ENCODE measurements at regions not wholly inside any gene's neighbourhood (a gene's known extent, or its start where the extent isn't known, plus 50 kb on each side); places are given as distances from the start of the nearest gene placed in this dataset.

DNA sequence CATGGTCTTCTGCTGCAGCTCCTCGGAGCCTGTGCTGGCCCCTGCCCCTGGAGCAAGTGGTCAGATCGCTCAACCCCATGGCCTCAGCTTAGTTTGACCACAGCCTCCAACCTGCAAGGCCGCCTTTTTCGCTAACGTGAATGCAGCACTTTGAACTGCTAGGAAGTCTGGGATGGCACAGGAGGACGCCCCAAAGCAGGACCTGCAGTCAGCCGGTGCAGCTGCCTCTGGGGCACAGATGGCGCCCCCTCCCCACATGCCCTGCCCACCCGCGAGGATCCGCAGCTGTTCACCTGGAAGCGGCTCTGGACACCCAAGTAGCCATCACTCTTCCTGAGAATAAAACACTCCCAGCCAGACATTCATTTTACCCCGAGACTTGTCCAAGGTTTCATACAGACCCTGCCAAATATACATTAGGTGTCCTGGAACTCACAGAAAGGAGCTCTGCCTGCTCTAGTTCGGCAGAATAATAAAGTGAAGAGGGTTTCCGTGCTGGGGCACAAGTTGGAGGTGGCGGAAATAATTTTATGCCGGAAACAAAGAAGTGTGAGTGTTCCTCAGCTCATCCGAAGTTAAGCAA, 510.1 kb downstream of the EIPR1 start:
- H3K4me3 ChIP-seq (ENCODE audit: low read depth, low read length) = no peak overlapping the region
- no peak for DNase-seq (ENCODE audit: low read depth)

GRCh38 chr2:2866459-2866858, 511.2 kb downstream of the EIPR1 start:
- no peak for DNase-seq (ENCODE audit: low read depth)
- no peak overlapping the region for H3K4me3 ChIP-seq (ENCODE audit: low read depth, low read length)

DNA sequence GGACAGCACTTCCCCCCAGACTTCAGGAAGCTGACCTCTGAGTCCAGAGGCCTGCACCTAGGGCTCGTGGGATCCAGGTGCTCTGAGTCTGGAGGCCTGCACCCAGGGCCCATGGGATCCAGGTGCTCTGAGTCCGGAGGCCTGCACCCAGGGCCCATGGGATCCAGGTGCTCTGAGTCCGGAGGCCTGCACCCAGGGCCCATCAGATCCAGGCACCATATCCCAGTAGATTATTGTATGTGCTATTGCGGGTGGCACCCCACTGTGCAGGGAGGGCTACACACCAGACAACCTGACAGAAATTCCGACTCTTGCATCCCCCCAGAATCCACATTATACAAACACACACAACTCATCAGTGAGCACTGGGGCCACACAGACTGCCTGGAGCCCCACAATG, 515.2 kb downstream of the EIPR1 start:
- no peak overlapping the region for H3K4me3 ChIP-seq (ENCODE audit: low read depth, low read length)
- no peak for DNase-seq (ENCODE audit: low read depth)

DNA sequence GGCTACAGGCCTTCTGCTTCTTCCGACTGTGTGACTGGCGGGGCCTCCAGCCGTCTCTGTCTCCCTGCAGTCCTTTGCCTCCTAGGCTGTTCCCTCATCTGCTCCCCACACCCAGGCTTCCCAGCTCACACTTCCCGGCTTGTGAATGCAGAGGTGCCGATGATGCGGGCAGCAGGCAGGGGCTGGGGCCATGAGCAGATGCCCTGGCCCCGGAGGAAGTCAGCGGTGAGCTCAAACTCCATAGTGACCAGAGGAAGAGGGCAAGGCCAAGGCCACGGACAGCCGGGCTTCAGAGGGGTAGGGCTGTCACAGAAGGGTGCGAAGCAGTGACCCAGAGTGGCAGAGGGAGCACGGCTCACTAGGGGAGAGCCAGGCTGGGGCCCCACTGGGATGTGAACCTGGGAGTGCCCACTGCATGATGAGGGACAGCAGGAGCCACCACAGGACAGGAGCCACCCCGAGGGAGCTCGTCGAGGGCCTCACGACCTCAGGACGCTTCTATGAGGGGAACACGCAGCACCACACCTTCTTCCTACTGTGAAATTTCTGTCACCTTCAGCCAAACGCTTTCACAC, 515.9 kb downstream of the EIPR1 start:
- DNase-seq (ENCODE audit: low read depth) = no peak
- H3K4me3 ChIP-seq (ENCODE audit: low read depth, low read length) = no peak overlapping the region

GRCh38 chr2:2860589-2861300, 516.9 kb downstream of the EIPR1 start:
- no peak for DNase-seq (ENCODE audit: low read depth)
- no peak overlapping the region for H3K4me3 ChIP-seq (ENCODE audit: low read depth, low read length)

GRCh38 chr2:2859732-2860131, 517.9 kb downstream of the EIPR1 start:
- no peak for DNase-seq (ENCODE audit: low read depth)
- no peak overlapping the region for H3K4me3 ChIP-seq (ENCODE audit: low read depth, low read length)

DNA sequence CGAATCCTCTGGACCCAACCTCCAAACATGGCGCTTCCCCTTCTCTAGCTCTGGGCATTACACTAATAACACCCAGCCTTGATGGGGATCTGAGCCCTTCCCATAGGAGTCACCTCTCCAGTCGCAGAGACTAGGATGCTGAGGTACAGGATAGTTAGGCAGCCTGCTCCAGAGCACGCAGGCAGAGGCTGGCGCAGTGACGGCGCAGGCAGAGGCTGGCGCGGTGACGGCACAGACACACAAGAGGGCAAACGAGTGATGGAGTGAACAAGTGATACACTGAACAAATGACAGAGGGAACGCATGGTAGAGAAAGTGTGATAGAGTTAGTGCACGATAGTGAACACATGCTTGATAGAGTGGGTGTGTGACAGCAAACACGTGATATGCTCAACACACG, 518.5 kb downstream of the EIPR1 start:
- H3K4me3 ChIP-seq (ENCODE audit: low read depth, low read length) = no peak overlapping the region
- DNase-seq (ENCODE audit: low read depth) = no peak

DNA sequence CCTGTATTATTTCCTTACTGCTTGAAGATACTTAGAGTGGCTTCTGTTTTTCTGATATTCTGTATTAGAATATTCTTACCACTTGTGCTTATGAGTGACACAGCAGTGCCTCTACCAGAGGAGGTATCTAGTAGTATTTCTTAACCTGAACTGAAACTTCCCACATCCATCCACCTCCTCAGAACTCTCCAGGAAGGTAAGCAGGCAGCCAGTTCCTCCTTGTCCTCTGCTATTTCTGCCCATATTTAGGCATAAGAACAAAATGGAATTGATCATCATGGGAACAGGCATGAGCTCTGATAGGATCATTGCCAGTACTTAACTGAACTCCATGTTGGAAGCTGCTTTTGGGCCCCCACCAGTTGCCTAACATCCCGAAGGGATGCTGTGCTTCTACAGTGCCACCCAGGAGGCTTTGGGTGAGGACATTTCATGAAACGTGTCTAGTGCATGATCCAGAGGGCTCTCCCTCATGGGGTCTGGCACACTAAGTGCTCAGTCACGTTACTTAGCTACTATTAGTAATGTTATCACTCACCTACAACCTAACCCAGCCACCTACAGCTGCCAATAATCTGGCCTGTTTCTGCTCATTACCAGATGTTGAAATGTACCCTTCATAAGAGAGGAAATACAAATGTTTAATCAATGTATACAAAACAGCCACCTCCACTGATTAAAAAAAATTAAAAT, 520.7 kb downstream of the EIPR1 start:
- H3K4me3 ChIP-seq (ENCODE audit: low read depth, low read length) = no peak overlapping the region
- no peak for DNase-seq (ENCODE audit: low read depth)

- H3K4me3 ChIP-seq (ENCODE audit: low read depth, low read length) = no peak overlapping the region
- no peak for DNase-seq (ENCODE audit: low read depth)
These were observed 522.3 kb downstream of the EIPR1 start for GRCh38 chr2:2855297-2855696.

DNA sequence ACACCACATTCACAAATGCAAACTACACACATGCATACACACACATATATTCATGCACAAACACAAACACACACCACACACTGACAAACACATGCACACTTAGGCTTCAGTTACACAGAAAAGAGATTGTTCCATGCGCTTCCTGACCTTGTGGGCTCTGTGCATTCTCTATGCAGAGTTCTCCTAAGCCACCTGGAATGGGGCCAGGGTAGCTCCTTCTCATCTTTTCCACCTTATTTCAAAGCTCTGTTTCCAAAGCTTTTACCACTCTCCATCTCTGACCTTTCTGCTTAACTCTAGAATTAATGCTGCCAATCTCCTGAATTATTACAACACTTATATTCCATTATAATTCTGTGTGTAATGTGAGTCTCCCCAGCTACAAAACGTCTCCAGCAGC, 522.3 kb upstream of the MYT1L start:
- H3K4me3 ChIP-seq (ENCODE audit: low read depth, low read length) = no peak overlapping the region
- DNase-seq (ENCODE audit: low read depth) = no peak

DNA sequence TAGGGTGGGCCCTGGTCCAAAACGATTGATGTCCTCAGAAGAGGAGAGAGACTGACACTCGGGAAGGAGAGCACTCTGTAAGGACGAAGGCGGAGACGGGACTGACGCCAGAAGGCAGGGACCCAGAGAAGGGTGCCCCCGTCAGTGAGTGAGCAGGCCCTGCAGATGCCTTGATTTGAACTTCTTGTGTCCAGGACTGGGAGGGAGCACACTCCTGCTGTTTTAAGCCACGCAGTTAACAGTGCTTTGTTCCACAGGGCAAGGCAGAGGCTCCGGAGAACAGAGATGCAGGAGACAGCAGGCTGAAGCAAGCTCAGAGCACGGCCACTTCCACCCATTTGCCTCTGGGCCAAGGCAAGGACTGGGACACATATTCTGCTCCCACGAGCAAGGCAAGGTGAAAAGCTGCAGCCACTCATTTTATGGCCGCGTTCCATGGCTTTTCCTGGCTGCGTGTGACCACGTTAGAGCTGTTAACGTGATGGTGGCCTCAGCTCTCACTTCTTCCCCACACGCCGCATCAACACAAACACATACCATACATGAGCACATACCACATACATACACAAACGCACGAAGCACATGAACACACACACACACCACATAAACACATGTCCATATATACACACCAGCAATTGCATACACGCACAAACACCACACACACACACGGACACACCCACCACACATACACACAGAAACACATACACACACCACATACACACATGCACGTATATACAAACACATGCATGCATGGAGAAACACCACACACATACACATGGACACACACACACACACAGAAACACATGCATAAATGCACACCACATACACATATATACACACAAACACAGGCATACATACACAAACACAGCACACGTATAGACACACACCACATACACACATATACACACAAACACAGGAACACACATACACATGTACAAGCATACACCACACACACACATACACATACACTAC, 521.0 kb upstream of the MYT1L start:
- H3K4me3 ChIP-seq (ENCODE audit: low read depth, low read length) = no peak overlapping the region
- DNase-seq (ENCODE audit: low read depth) = no peak

- no peak for DNase-seq (ENCODE audit: low read depth)
- no peak overlapping the region for H3K4me3 ChIP-seq (ENCODE audit: low read depth, low read length)
These were observed 520.2 kb upstream of the MYT1L start for GRCh38 chr2:2851316-2851715.

GRCh38 chr2:2850859-2851258, 519.8 kb upstream of the MYT1L start:
- no peak overlapping the region for H3K4me3 ChIP-seq (ENCODE audit: low read depth, low read length)
- DNase-seq (ENCODE audit: low read depth) = no peak

DNA sequence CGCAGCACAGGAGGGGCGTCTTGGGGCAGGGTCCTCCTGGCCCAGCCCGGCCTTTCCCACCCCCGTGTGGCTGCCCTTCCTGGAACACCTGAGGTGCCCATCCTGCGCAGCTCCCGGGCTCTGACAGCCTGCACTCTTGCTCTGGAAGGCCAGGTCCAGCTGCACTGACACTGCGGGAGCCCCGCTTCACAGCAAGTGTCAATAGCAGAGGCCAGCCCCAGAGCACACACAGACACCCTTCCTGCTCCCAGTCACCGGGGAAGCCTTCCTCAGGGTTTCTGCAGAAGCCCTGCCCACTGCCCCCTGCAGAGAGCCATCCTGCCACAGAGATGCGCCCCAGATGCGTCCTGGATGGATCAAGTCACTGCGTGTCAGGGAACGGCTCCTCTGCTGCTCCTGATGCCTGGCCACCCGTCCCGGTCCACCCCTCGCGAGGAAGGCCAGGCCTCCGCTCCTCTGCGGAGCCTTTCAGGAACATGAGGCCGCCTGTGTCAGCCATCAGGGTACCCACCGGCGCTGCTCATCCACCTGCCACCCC, 519.2 kb upstream of the MYT1L start:
- DNase-seq (ENCODE audit: low read depth) = no peak
- no peak overlapping the region for H3K4me3 ChIP-seq (ENCODE audit: low read depth, low read length)

GRCh38 chr2:2849464-2850217, 518.6 kb upstream of the MYT1L start:
- no peak overlapping the region for H3K4me3 ChIP-seq (ENCODE audit: low read depth, low read length)

GRCh38 chr2:2848621-2849333, 517.7 kb upstream of the MYT1L start:
- DNase-seq (ENCODE audit: low read depth) = no peak
- H3K4me3 ChIP-seq (ENCODE audit: low read depth, low read length) = no peak overlapping the region

More at GRCh38 chr2:2849464-2850217, 518.6 kb upstream of the MYT1L start:
- no peak for DNase-seq (ENCODE audit: low read depth)

GRCh38 chr2:2848198-2848597, 517.1 kb upstream of the MYT1L start:
- no peak overlapping the region for H3K4me3 ChIP-seq (ENCODE audit: low read depth, low read length)
- no peak for DNase-seq (ENCODE audit: low read depth)

GRCh38 chr2:2847209-2847676, 516.2 kb upstream of the MYT1L start:
- no peak for DNase-seq (ENCODE audit: low read depth)
- no peak overlapping the region for H3K4me3 ChIP-seq (ENCODE audit: low read depth, low read length)
